Activated B cell treated with CpG ODN at 0.5 μM for 24 hours (primary cell): ENCODE measurements at regions not wholly inside any gene's neighbourhood (a gene's known extent, or its start where the extent isn't known, plus 50 kb on each side); places are given as distances from the start of the nearest gene placed in this dataset.

Experiments used
- ATAC-seq: fragments of 200-7000 bp; cut with Tn5 transposase; one replicate; pipeline ENCODE4 v1.10.0; 2021; ENCODE audit warnings: low read depth, mild to moderate bottlenecking, moderate library complexity
- CTCF ChIA-PET: fragments of 350-600 bp; sonication (Branson Sonifier 250); formaldehyde crosslinking; loops from one replicate; lab custom pipeline; 2021; ENCODE audit warnings: antibody characterized with exemption; lab: Charles Lee
- POLR2A ChIA-PET: fragments of 350-600 bp; sonication (Branson Sonifier 250); formaldehyde crosslinking; loops from one replicate; lab custom pipeline; 2021; ENCODE audit warnings: antibody characterized with exemption; lab: Charles Lee
- DNase-seq: peaks from one replicate; pipeline ENCODE4 v3.0.0; 2022
- H3K27ac Mint-ChIP-seq: one replicate; pipeline ENCODE4 v1.8.0; 2020; ENCODE audit warnings: mixed read lengths
- H3K27me3 Mint-ChIP-seq: one replicate; pipeline ENCODE4 v1.8.0; 2021; ENCODE audit warnings: mixed read lengths
- H3K36me3 Mint-ChIP-seq: one replicate; pipeline ENCODE4 v1.8.0; 2021; ENCODE audit warnings: low read depth, mixed read lengths
- H3K4me1 Mint-ChIP-seq: one replicate; pipeline ENCODE4 v1.8.0; 2021; ENCODE audit warnings: mixed read lengths
- H3K4me3 Mint-ChIP-seq: one replicate; pipeline ENCODE4 v1.8.0; 2020; ENCODE audit warnings: mild to moderate bottlenecking, mixed read lengths
- H3K9me3 Mint-ChIP-seq: one replicate; pipeline ENCODE4 v1.8.0; 2020; ENCODE audit warnings: mixed read lengths
- intact Hi-C: fragments of 100-400 bp; cut with micrococcal nuclease; formaldehyde crosslinking; loops from one replicate; pipeline ENCODE4 v1.15.1; 2024
- TF ChIP-seq, protein P1 (sequence below): fragments of 200-600 bp; IDR thresholded peaks from one replicate; pipeline ENCODE4 v1.8.0; 2022; ENCODE audit warnings: antibody characterized with exemption, mild to moderate bottlenecking

DNA sequence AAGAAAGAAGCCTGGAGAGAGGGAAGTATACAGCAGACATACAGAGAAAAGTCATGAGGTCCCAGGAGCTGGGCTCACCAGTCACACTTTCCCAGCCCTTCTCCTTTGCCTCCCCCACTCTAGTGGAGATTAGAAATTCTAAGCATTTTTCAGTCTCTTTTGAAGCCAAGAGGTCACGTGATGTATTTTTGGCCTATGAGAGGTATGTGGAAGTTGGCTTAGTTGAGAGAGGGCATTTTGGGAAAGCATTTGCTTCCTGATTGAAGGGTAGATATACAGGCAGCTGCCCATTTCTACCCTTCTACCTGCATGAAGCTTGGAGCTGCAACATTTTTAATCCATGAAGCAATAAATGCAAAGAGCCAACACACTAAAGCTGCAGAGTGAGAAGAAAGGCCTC lies 106.0 kb upstream of the TNFAIP3 start:
- Mint-ChIP-seq H3K27ac (no peak overlapping the region), H3K9me3 (no peaks in the 10 kb centered on the region), H3K27me3 (no peaks in the 10 kb centered on the region), H3K36me3 (no peaks in the 10 kb centered on the region), H3K4me1 (peaks cover 9% of the 10 kb centered on the region), H3K4me3 (no peak overlapping the region)
- ATAC-seq (no peak), DNase-seq (no peak)
- POLR2A ChIA-PET = interaction anchor here (0.6 kb wide), 1 partner anchor 11 kb away, joined by 3 read pairs; no protein-coding TSS in a partner anchor
- CTCF ChIA-PET = no interaction called here
- TF ChIP-seq, protein P1, sequence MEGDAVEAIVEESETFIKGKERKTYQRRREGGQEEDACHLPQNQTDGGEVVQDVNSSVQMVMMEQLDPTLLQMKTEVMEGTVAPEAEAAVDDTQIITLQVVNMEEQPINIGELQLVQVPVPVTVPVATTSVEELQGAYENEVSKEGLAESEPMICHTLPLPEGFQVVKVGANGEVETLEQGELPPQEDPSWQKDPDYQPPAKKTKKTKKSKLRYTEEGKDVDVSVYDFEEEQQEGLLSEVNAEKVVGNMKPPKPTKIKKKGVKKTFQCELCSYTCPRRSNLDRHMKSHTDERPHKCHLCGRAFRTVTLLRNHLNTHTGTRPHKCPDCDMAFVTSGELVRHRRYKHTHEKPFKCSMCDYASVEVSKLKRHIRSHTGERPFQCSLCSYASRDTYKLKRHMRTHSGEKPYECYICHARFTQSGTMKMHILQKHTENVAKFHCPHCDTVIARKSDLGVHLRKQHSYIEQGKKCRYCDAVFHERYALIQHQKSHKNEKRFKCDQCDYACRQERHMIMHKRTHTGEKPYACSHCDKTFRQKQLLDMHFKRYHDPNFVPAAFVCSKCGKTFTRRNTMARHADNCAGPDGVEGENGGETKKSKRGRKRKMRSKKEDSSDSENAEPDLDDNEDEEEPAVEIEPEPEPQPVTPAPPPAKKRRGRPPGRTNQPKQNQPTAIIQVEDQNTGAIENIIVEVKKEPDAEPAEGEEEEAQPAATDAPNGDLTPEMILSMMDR = no peak
- intact Hi-C loops = no loop called here

DNA sequence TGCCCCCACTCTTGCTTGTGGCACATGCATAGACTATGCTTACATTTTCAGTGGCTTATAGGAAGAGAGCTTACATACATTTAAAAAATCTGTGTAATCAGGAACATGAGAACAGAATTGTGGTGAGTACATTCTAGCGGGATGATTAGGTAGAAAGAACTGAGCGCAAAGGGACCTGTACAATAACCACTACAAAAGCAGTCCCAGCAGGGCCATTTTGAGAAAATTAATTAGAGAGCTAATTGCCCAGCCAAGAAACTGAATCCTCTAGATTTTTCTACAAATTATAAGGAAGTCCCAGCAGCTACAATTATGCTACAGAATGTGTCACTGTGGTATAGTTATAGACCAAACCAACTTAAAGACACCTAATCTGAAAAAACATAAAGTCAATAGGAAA lies 105.6 kb upstream of the TNFAIP3 start:
- peaks cover 9% of the 10 kb centered on the region for H3K4me1 Mint-ChIP-seq
- ChIA-PET CTCF (no interaction called here), POLR2A (interaction anchor here (0.6 kb wide), 1 partner anchor 12 kb away, joined by 3 read pairs; no protein-coding TSS in a partner anchor)
- no peak overlapping the region for H3K27ac Mint-ChIP-seq
- no peaks in the 10 kb centered on the region for H3K9me3 Mint-ChIP-seq
- no peak overlapping the region for H3K4me3 Mint-ChIP-seq
- ATAC-seq = no peak
- no peaks in the 10 kb centered on the region for H3K27me3 Mint-ChIP-seq
- DNase-seq = no peak
- intact Hi-C loops = no loop called here
- no peaks in the 10 kb centered on the region for H3K36me3 Mint-ChIP-seq
- TF ChIP-seq, protein P1 = no peak

DNA sequence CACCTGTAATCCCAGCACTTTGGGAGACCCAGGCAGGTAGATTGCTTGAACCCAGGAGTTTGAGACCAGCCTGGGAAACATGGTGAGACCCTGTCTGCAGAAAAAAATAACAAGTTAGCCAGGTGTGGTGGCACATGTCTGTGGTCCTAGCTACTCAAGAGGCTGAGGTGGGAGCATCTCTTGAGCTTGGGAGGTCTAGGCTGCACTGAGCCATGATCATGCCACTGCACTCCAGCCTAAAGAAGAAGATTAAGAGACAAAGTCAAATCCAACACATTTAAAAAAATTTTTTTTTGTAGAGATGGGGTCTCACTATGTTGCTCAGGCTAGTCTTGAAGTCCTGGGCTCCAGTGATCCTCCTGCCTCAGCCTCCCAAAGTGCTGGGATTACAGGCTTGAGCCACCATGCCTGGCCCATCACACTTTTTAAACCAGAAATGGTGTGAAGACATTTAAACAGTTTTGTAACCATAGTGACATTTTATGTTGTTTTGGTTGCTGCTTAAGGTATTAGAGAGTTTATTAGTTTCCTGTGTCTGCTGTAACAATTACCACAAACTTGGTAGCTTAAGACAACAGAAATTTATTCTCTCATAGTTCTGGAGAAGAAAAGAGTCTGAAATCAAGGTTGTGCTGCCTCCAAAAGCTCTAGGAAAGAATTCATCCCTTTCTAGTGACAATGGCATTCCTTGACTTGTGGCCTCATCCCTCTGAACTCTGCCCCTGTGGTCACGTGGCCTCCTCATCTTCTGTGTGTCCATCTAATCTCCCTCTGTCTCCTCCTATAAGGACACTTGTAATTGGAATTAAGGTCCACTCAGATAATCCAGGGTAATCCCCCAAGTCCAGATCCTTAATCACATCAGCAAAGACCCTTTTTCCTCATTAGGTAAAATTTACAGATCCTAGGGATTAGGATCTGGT lies 104.6 kb upstream of the TNFAIP3 start:
- DNase-seq = no peak
- ChIA-PET CTCF (no interaction called here), POLR2A (no interaction called here)
- no peaks in the 10 kb centered on the region for H3K9me3 Mint-ChIP-seq
- no peak overlapping the region for H3K4me3 Mint-ChIP-seq
- H3K27ac Mint-ChIP-seq = no peak overlapping the region
- H3K36me3 Mint-ChIP-seq = no peaks in the 10 kb centered on the region
- H3K4me1 Mint-ChIP-seq = peaks cover 9% of the 10 kb centered on the region
- TF ChIP-seq, protein P1 = no peak
- H3K27me3 Mint-ChIP-seq = no peaks in the 10 kb centered on the region
- intact Hi-C loops = no loop called here
- no peak for ATAC-seq

DNA sequence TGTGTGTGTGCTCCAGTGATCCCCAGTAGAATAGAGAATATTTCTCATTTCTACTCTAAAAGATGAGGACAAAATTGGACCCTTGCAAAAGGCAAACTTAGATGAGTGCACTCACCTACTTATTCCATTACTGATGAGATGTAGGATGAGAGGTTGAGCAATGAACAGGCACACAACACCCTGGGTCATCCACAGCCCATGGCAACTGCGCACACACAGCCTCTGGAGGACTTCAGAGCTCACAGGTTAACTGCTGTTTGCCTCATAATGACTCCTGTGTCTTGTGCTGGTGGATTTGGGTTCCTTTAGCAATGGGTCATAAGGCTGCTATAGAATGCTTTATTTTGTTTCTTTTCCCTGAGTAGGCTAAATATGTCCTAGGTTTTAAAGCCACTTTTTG lies 103.6 kb upstream of the TNFAIP3 start:
- TF ChIP-seq, protein P1 = no peak
- POLR2A ChIA-PET = no interaction called here
- intact Hi-C loops = no loop called here
- H3K27me3 Mint-ChIP-seq = no peaks in the 10 kb centered on the region
- no peak for DNase-seq
- no peaks in the 10 kb centered on the region for H3K9me3 Mint-ChIP-seq
- CTCF ChIA-PET = no interaction called here
- no peak overlapping the region for H3K4me3 Mint-ChIP-seq
- no peak for ATAC-seq
- no peak overlapping the region for H3K27ac Mint-ChIP-seq
- peaks cover 18% of the 10 kb centered on the region for H3K4me1 Mint-ChIP-seq
- no peaks in the 10 kb centered on the region for H3K36me3 Mint-ChIP-seq

DNA sequence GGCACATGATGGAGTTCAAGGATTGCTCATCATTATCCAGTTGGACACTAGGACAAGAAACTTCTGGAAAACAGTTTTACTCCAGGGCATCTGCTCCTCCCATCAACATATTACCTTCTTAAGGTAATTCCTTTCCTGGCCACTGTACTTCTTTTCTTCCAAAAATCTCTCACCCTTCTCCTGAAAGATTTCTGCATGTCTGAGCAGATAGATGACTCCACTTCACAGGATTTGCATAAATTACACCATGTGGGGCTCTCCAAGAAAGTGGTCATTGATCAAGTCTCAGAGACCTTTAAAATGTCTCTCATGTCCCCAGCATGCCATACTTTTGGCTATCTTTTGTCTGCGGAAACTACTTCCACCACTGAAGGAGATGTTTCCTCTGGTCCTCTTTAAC lies 103.2 kb upstream of the TNFAIP3 start:
- Mint-ChIP-seq H3K36me3 (no peaks in the 10 kb centered on the region), H3K27ac (no peak overlapping the region), H3K4me1 (peaks cover 21% of the 10 kb centered on the region), H3K27me3 (no peaks in the 10 kb centered on the region), H3K4me3 (no peak overlapping the region), H3K9me3 (no peaks in the 10 kb centered on the region)
- ChIA-PET POLR2A (no interaction called here), CTCF (no interaction called here)
- intact Hi-C loops = no loop called here
- no peak for ATAC-seq
- TF ChIP-seq, protein P1 = no peak
- no peak for DNase-seq
